Astrocyte (in vitro differentiated cells and primary cell): ENCODE measurements at regions not wholly inside any gene's neighbourhood (a gene's known extent, or its start where the extent isn't known, plus 50 kb on each side); places are given as distances from the start of the nearest gene placed in this dataset.

Experiments
- EZH2 ChIP-seq: IDR thresholded peaks from 2 replicates; pipeline ENCODE4 v1.6.1; 2012; ENCODE audit warnings: mild to moderate bottlenecking, low read length, inconsistent platforms; ENCODE audit not compliant: insufficient read depth
- TF ChIP-seq, protein P1 (sequence below): IDR thresholded peaks from 2 replicates; pipeline ENCODE4 v1.5.1; 2011; ENCODE audit warnings: low read depth, mild to moderate bottlenecking, inconsistent platforms, low read length, moderate library complexity; ENCODE audit not compliant: insufficient read depth

DNA sequence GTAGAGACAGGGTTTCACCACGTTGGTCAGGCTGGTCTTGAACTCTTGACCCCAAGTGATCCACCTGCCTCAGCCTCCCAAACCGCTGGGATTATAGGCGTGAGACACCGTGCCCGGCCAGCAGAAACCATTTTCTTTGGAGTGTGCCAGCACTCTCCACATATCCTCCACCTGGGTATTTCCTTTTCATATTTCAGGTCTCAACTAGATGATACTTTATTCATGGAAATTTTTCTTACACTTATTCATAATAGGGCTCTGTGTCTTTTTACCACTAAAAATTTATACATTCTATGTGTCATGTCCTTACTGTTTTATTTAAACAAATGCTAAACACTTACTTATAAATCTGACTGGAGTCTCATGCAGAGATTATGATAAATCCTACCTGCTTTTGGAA lies 305.9 kb downstream of the PCDH20 start:
- TF ChIP-seq, protein P1, sequence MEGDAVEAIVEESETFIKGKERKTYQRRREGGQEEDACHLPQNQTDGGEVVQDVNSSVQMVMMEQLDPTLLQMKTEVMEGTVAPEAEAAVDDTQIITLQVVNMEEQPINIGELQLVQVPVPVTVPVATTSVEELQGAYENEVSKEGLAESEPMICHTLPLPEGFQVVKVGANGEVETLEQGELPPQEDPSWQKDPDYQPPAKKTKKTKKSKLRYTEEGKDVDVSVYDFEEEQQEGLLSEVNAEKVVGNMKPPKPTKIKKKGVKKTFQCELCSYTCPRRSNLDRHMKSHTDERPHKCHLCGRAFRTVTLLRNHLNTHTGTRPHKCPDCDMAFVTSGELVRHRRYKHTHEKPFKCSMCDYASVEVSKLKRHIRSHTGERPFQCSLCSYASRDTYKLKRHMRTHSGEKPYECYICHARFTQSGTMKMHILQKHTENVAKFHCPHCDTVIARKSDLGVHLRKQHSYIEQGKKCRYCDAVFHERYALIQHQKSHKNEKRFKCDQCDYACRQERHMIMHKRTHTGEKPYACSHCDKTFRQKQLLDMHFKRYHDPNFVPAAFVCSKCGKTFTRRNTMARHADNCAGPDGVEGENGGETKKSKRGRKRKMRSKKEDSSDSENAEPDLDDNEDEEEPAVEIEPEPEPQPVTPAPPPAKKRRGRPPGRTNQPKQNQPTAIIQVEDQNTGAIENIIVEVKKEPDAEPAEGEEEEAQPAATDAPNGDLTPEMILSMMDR: no peak
- no peak for TF ChIP-seq EZH2
